ENCODE measurements at regions not wholly inside any gene's neighbourhood (a gene's known extent, or its start where the extent isn't known, plus 50 kb on each side); places are given as distances from the start of the nearest gene placed in this dataset.

- no peak for TF ChIP-seq CEBPB (IDR thresholded peaks at IDR 0.05; ENCODE audit: low read depth, low read length)
- TF ChIP-seq POLR2A (IDR thresholded peaks at IDR 0.05; ENCODE audit: low read depth, low read length) = no peak
- TF ChIP-seq RCOR1 (IDR thresholded peaks at IDR 0.05; ENCODE audit: insufficient replicate concordance, low read length) = no peak
- TF ChIP-seq, protein P1, sequence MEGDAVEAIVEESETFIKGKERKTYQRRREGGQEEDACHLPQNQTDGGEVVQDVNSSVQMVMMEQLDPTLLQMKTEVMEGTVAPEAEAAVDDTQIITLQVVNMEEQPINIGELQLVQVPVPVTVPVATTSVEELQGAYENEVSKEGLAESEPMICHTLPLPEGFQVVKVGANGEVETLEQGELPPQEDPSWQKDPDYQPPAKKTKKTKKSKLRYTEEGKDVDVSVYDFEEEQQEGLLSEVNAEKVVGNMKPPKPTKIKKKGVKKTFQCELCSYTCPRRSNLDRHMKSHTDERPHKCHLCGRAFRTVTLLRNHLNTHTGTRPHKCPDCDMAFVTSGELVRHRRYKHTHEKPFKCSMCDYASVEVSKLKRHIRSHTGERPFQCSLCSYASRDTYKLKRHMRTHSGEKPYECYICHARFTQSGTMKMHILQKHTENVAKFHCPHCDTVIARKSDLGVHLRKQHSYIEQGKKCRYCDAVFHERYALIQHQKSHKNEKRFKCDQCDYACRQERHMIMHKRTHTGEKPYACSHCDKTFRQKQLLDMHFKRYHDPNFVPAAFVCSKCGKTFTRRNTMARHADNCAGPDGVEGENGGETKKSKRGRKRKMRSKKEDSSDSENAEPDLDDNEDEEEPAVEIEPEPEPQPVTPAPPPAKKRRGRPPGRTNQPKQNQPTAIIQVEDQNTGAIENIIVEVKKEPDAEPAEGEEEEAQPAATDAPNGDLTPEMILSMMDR (conservative IDR thresholded peaks at IDR 0.05; ENCODE audit: low read depth, low read length) = no peak
- no peak for TF ChIP-seq ELK1 (IDR thresholded peaks at IDR 0.05; ENCODE audit: borderline replicate concordance, low read depth, low read length)
- TF ChIP-seq FOS (IDR thresholded peaks at IDR 0.05; ENCODE audit: low read depth, low read length) = no peak
- TF ChIP-seq RAD21 (IDR thresholded peaks at IDR 0.05; ENCODE audit: low read length) = no peak
- TF ChIP-seq BHLHE40 (IDR thresholded peaks at IDR 0.05; ENCODE audit: low read depth, low read length) = no peak
- no peak for TF ChIP-seq USF2 (IDR thresholded peaks at IDR 0.05; ENCODE audit: low read depth, low read length)
- TF ChIP-seq MXI1 (IDR thresholded peaks at IDR 0.05; ENCODE audit: borderline replicate concordance, low read depth, low read length) = no peak
- no peak for TF ChIP-seq MAFK (IDR thresholded peaks at IDR 0.05; ENCODE audit: low read depth, low read length)
- no peak for TF ChIP-seq SMC3 (IDR thresholded peaks at IDR 0.05; ENCODE audit: low read depth, low read length)
- no peak for TF ChIP-seq CHD1 (IDR thresholded peaks at IDR 0.05; ENCODE audit: low read depth, low read length)
- no peak for TF ChIP-seq NFE2L2 (IDR thresholded peaks at IDR 0.05; ENCODE audit: low read depth, low read length)
Measured at GRCh38 chr15:92719021-92719420, 63.4 kb upstream of the FAM174B start.
